Loucy (cell line): ENCODE measurements at regions not wholly inside any gene's neighbourhood (a gene's known extent, or its start where the extent isn't known, plus 50 kb on each side); places are given as distances from the start of the nearest gene placed in this dataset.

Experiments
- H2AFZ ChIP-seq: fragments of 200-600 bp; sonication (generic); 2 replicates; pipeline ENCODE4 v1.6.0; 2016; ENCODE audit warnings: antibody characterized with exemption, mild to moderate bottlenecking, low read length, moderate library complexity
- H3F3A ChIP-seq: fragments of 200-600 bp; 2 replicates; pipeline ENCODE4 v1.6.0; 2016; ENCODE audit warnings: antibody characterized with exemption, low read depth, mild to moderate bottlenecking
- H3K27me3 ChIP-seq: fragments of 200-600 bp; sonication (generic); 2 replicates; pipeline ENCODE4 v1.6.1; 2014; ENCODE audit warnings: low read length, mild to moderate bottlenecking; ENCODE audit not compliant: insufficient read depth, poor library complexity, severe bottlenecking
- H3K36me3 ChIP-seq: fragments of 200-600 bp; sonication (generic); 2 replicates; pipeline ENCODE4 v1.6.1; 2016; ENCODE audit warnings: low read length; ENCODE audit not compliant: insufficient read depth
- H3K4me1 ChIP-seq: fragments of 200-600 bp; sonication (generic); 2 replicates; pipeline ENCODE4 v1.5.1; 2014; ENCODE audit warnings: low read length, mild to moderate bottlenecking; ENCODE audit not compliant: insufficient read depth, poor library complexity, severe bottlenecking
- H3K4me2 ChIP-seq: fragments of 200-600 bp; sonication (generic); 2 replicates; pipeline ENCODE4 v1.6.0; 2014; ENCODE audit warnings: antibody characterized with exemption, low read length, low read depth, mild to moderate bottlenecking; ENCODE audit not compliant: poor library complexity, severe bottlenecking
- H3K4me3 ChIP-seq: fragments of 200-600 bp; sonication (generic); 2 replicates; pipeline ENCODE4 v1.5.1; 2014; ENCODE audit warnings: low read length, mild to moderate bottlenecking, mixed read lengths; ENCODE audit not compliant: poor library complexity, severe bottlenecking
- H3K79me2 ChIP-seq: fragments of 200-600 bp; sonication (generic); 2 replicates; pipeline ENCODE4 v1.6.1; 2014; ENCODE audit warnings: low read length; ENCODE audit not compliant: insufficient read depth
- H3K9ac ChIP-seq: fragments of 200-600 bp; sonication (generic); 2 replicates; pipeline ENCODE4 v1.6.0; 2014; ENCODE audit warnings: mild to moderate bottlenecking, low read depth, low read length, moderate library complexity; ENCODE audit not compliant: poor library complexity, severe bottlenecking
- H3K9me2 ChIP-seq: fragments of 200-600 bp; sonication (generic); replicated peaks from 2 replicates; pipeline ENCODE4 v1.6.1; 2016; ENCODE audit warnings: low read depth, low read length, mixed read lengths
- H3K9me3 ChIP-seq: fragments of 200-600 bp; sonication (generic); 2 replicates; pipeline ENCODE4 v1.6.1; 2014; ENCODE audit warnings: mild to moderate bottlenecking, antibody characterized with exemption, low read length, low read depth; ENCODE audit not compliant: insufficient read depth
- H4K20me1 ChIP-seq: fragments of 200-600 bp; sonication (generic); 2 replicates; pipeline ENCODE4 v1.6.0; 2014; ENCODE audit warnings: antibody characterized with exemption, low read length, mild to moderate bottlenecking; ENCODE audit not compliant: insufficient read depth, poor library complexity, severe bottlenecking
- CTCF ChIP-seq: fragments of 200-600 bp; sonication (generic); conservative IDR thresholded peaks from 2 replicates; pipeline ENCODE4 v1.5.1; 2014; ENCODE audit warnings: mild to moderate bottlenecking, antibody characterized with exemption, low read length
- EZH2phosphoT487 ChIP-seq: fragments of 200-600 bp; IDR thresholded peaks from 2 replicates; pipeline ENCODE4 v1.6.1; 2018; ENCODE audit warnings: antibody characterized with exemption, mild to moderate bottlenecking, moderate library complexity, borderline replicate concordance

- no peak overlapping the region for H3K9ac ChIP-seq
- H3F3A ChIP-seq = no peaks in the 10 kb centered on the region
- H3K9me2 ChIP-seq = 0 out of 2 replicates have a peak, but pooled peaks cover 6% of the 10 kb centered on the region
- H3K27me3 ChIP-seq = no peaks in the 10 kb centered on the region
- H3K9me3 ChIP-seq = no peaks in the 10 kb centered on the region; the same call in none of the 2 replicates
- H4K20me1 ChIP-seq = no peaks in the 10 kb centered on the region
- no peaks in the 10 kb centered on the region for H3K36me3 ChIP-seq
- no peaks in the 10 kb centered on the region for H3K4me1 ChIP-seq
- H3K4me3 ChIP-seq = no peak overlapping the region
- no peaks in the 10 kb centered on the region for H3K79me2 ChIP-seq
- no peak overlapping the region for H3K4me2 ChIP-seq
- TF ChIP-seq EZH2phosphoT487 = no peak
- no peak for TF ChIP-seq CTCF
- H2AFZ ChIP-seq = no peak overlapping the region
These were observed 54.7 kb upstream of the ZRANB2 start for GRCh38 chr1:71135571-71135970.
